ENCODE measurements at regions not wholly inside any gene's neighbourhood (a gene's known extent, or its start where the extent isn't known, plus 50 kb on each side); places are given as distances from the start of the nearest gene placed in this dataset.
A peak's percentile ranks its signal among the peaks of the same experiment; 100 is the strongest.

DNA sequence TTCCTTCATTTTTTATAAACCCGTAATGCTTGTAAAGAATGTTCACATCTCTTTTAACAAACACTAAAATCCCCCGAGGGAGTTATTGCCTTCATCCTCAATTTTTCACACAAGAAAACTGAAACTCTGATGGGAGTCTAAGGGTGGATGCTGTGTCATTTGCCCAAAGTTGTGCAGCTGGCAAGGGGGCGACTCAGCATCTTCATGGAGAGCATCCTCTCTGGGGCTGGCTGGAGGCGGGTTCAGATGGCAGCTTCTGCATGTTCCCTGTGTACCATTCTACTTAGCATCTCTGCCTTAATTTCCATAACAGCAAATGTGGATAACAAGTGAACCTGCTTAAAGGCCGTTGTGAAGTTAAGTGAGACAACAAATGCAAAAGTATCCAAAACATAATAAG lies 256.4 kb downstream of the IRS2 start:
- no peaks in the 10 kb centered on the region for H3K27me3 ChIP-seq (ENCODE audit: control insufficient read depth in 2 of 2, insufficient read depth in 2 of 2, low read length in 2 of 2)
- H3K4me3 ChIP-seq (ENCODE audit: low read length), result no peak overlapping the region
- Mint-ChIP-seq H3K4me1 (no peaks in the 10 kb centered on the region), H3K4me3 (no peak overlapping the region), H3K27ac (no peak overlapping the region), H3K36me3 (no peaks in the 10 kb centered on the region), H3K9me3 (peaks cover 0 to 2% (median 0%) of the 10 kb centered on the region in 11 donors), H3K27me3 (peaks cover 0 to 20% (median 10%) of the 10 kb centered on the region in 5 donors)
- CTCF ChIA-PET, result no interaction called here
- POLR2A ChIA-PET, result no interaction called here
- no peak for ATAC-seq
- no peaks in the 10 kb centered on the region for H3K4me1 ChIP-seq (ENCODE audit: control insufficient read depth in 2 of 2, insufficient read depth in 2 of 2, low read length in 2 of 2)
- intact Hi-C loops (cut with micrococcal nuclease), result no loop called here
- DNase-seq, result no peak
- no peak overlapping the region for H3K27ac ChIP-seq (ENCODE audit: low read depth, low read length)
- H3K9me3 ChIP-seq (ENCODE audit: control insufficient read depth in 2 of 3, low read length in 3 of 3), result no peaks in the 10 kb centered on the region
- no peaks in the 10 kb centered on the region for H3K36me3 ChIP-seq (ENCODE audit: control insufficient read depth in 2 of 3, insufficient read depth in 3 of 3, low read length in 3 of 3)

DNA sequence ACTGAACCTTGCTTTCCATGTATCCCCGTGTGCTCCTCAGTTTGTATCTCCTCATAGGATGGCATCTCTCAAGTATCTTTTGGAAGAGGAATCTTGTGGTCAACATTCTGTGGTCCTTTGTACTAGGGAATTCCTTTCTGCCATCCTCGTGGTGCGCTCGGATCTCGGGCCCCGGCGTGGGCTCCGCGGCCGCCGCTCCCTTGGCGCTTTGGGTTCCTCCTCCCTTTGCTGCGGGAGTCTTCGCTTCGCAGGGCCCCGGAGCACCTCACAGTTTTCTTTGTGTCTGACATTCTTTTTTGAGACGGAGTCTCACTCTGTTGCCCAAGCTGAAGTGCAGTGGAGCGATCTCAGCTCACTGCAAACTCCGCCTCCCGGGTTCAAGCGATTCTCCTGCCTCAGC lies 264.7 kb downstream of the IRS2 start:
- Histone ChIP-seq H3K9me3 (ENCODE audit: control insufficient read depth in 2 of 3, low read length in 3 of 3) (no peaks in the 10 kb centered on the region), H3K27me3 (ENCODE audit: control insufficient read depth in 2 of 2, insufficient read depth in 2 of 2, low read length in 2 of 2) (no peaks in the 10 kb centered on the region), H3K27ac (ENCODE audit: low read depth, low read length) (no peak overlapping the region), H3K4me1 (ENCODE audit: control insufficient read depth in 2 of 2, insufficient read depth in 2 of 2, low read length in 2 of 2) (no peaks in the 10 kb centered on the region), H3K4me3 (ENCODE audit: low read length) (no peak overlapping the region), H3K36me3 (ENCODE audit: control insufficient read depth in 2 of 3, insufficient read depth in 3 of 3, low read length in 3 of 3) (no peaks in the 10 kb centered on the region)
- Mint-ChIP-seq H3K9me3 (no peaks in the 10 kb centered on the region), H3K27me3 (peaks cover 0 to 9% (median 0%) of the 10 kb centered on the region in 5 donors), H3K4me3 (no peak overlapping the region), H3K27ac (no peak overlapping the region), H3K36me3 (no peaks in the 10 kb centered on the region), H3K4me1 (no peaks in the 10 kb centered on the region)
- POLR2A ChIA-PET, result no interaction called here
- intact Hi-C loops (cut with micrococcal nuclease), result no loop called here
- DNase-seq, result no peak
- no peak for ATAC-seq
- CTCF ChIA-PET, result no interaction called here

DNA sequence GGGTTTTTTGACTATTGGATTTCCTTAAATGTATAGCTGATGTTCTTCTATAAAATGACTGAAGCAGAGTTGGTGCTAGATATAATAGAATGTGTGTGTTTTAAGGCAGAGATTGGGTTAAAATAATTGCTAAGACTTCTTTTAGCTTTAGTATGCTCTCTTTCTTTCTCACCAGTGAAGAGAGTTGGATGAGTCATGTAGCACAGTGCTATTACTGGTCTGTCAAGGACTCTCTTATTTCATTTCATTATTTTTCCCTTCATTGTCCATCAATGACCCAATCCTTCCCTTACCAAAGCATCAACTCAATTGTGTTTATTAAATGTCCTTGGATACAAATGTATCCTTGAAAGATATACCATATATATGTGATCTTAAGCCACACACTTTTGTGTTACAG lies 268.9 kb downstream of the IRS2 start:
- peaks cover 0 to 4% (median 0%) of the 10 kb centered on the region in 7 donors for H3K4me1 Mint-ChIP-seq

DNA sequence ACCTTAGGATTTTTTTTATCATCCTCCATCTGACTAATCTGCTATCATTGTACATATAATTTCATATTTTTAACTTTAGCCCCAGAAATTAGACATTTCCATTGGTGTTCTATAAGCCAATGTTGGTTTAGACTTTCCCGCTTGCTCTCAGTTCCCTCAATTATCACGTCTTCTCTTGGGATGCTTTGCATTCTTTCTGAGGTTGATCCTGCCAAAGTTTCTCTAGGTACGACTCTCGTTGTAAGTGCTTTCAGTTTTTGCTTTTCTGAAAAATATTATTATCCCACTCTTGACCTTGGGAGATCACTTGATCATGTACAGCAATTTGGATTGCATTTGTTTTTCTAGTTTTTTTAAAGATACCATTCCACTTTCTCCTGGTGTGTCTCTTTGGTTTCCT lies 270.2 kb downstream of the IRS2 start:
- no peaks in the 10 kb centered on the region for H3K27me3 ChIP-seq (ENCODE audit: control insufficient read depth in 2 of 2, insufficient read depth in 2 of 2, low read length in 2 of 2)
- no peaks in the 10 kb centered on the region for H3K9me3 ChIP-seq (ENCODE audit: control insufficient read depth in 2 of 3, low read length in 3 of 3)
- H3K9me3 Mint-ChIP-seq, result peaks cover 0 to 2% (median 0%) of the 10 kb centered on the region in 11 donors
- DNase-seq (no peak), ATAC-seq (no peak)
- H3K4me1 Mint-ChIP-seq, result peaks cover 0 to 4% (median 0%) of the 10 kb centered on the region in 7 donors
- H3K36me3 Mint-ChIP-seq, result no peaks in the 10 kb centered on the region
- no peak overlapping the region for H3K27ac Mint-ChIP-seq
- H3K4me3 Mint-ChIP-seq, result no peak overlapping the region
- H3K4me1 ChIP-seq (ENCODE audit: control insufficient read depth in 2 of 2, insufficient read depth in 2 of 2, low read length in 2 of 2), result no peaks in the 10 kb centered on the region
- CTCF ChIA-PET, result no interaction called here
- POLR2A ChIA-PET, result no interaction called here
- intact Hi-C loops (cut with micrococcal nuclease), result no loop called here
- H3K27ac ChIP-seq (ENCODE audit: low read depth, low read length), result no peak overlapping the region
- H3K4me3 ChIP-seq (ENCODE audit: low read length), result no peak overlapping the region
- peaks cover 0 to 9% (median 2%) of the 10 kb centered on the region in 5 donors for H3K27me3 Mint-ChIP-seq
- H3K36me3 ChIP-seq (ENCODE audit: control insufficient read depth in 2 of 3, insufficient read depth in 3 of 3, low read length in 3 of 3), result no peaks in the 10 kb centered on the region

More for the DNA sequence above, 268.9 kb downstream of the IRS2 start:
- Histone ChIP-seq H3K4me1 (ENCODE audit: control insufficient read depth in 2 of 2, insufficient read depth in 2 of 2, low read length in 2 of 2) (no peaks in the 10 kb centered on the region), H3K27me3 (ENCODE audit: control insufficient read depth in 2 of 2, insufficient read depth in 2 of 2, low read length in 2 of 2) (no peaks in the 10 kb centered on the region), H3K27ac (ENCODE audit: low read depth, low read length) (no peak overlapping the region), H3K36me3 (ENCODE audit: control insufficient read depth in 2 of 3, insufficient read depth in 3 of 3, low read length in 3 of 3) (no peaks in the 10 kb centered on the region), H3K9me3 (ENCODE audit: control insufficient read depth in 2 of 3, low read length in 3 of 3) (no peaks in the 10 kb centered on the region), H3K4me3 (ENCODE audit: low read length) (no peak overlapping the region)
- H3K4me3 Mint-ChIP-seq, result no peak overlapping the region
- POLR2A ChIA-PET, result no interaction called here
- H3K9me3 Mint-ChIP-seq, result peaks cover 0 to 2% (median 0%) of the 10 kb centered on the region in 11 donors
- peaks cover 0 to 9% (median 0%) of the 10 kb centered on the region in 5 donors for H3K27me3 Mint-ChIP-seq
- CTCF ChIA-PET, result no interaction called here
- ATAC-seq (no peak), DNase-seq (no peak)
- no peak overlapping the region for H3K27ac Mint-ChIP-seq
- intact Hi-C loops (cut with micrococcal nuclease), result no loop called here
- H3K36me3 Mint-ChIP-seq, result no peaks in the 10 kb centered on the region

DNA sequence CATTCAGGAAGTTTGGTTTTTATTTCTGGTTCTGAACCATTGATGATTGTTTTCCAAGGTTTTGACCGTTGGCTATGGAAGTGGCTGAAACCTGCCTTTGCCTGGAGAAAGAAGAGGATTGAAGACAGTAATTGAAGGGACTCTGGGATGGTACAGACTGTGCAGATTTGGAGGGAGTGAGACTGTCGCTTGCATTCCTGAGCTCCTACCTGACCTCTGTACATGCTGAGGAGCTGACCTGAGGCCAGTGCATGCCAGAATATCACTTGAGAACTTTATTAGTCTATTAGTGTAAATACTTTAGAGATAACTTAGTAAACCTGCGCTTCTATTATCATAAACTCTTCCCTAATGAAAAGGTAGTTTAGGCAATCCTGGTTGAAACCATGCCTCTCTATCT lies 276.4 kb downstream of the IRS2 start:
- ATAC-seq, result no peak
- CTCF ChIA-PET, result no interaction called here

DNA sequence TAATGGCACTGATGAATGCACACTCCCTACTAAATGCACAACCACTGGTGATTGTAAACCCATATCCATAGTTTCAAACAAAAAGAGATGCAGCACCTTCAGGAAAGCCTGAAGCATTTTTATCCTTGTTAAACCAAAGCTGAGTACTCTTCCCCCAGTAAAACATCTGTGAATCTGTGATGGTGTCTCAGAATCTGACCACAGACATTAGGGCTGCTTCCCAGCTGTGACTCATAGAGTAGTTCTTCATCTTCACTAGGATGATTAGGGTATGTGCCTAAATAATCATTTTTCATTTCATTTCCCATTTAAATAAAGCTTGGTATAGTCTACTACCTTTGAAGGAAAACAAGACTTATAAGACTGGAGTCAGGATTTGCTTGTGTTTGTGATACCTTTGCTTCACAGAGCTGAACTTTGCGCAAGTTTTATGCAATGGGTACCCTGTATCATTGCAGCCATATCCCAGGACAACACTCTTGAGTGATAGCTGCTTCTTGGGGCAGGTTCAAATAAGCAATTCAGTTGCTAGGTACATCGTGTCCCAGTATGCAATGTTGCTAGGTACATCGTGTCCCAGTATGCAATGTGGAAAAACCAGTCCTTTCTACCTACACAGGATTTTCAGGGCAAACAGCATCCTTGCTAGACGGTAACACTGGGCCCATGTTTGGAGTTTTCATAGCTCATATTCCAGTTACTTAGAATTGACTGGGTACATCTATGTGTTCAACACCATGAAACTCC lies 277.1 kb downstream of the IRS2 start:
- Histone ChIP-seq H3K4me3 (ENCODE audit: low read length) (no peak overlapping the region), H3K9me3 (ENCODE audit: control insufficient read depth in 2 of 3, low read length in 3 of 3) (no peaks in the 10 kb centered on the region), H3K36me3 (ENCODE audit: control insufficient read depth in 2 of 3, insufficient read depth in 3 of 3, low read length in 3 of 3) (no peaks in the 10 kb centered on the region), H3K27ac (ENCODE audit: low read depth, low read length) (no peak overlapping the region), H3K4me1 (ENCODE audit: control insufficient read depth in 2 of 2, insufficient read depth in 2 of 2, low read length in 2 of 2) (no peaks in the 10 kb centered on the region), H3K27me3 (ENCODE audit: control insufficient read depth in 2 of 2, insufficient read depth in 2 of 2, low read length in 2 of 2) (no peaks in the 10 kb centered on the region)
- ATAC-seq (no peak), DNase-seq (no peak)
- H3K36me3 Mint-ChIP-seq, result peaks cover 0 to 7% (median 0%) of the 10 kb centered on the region in 5 donors
- H3K27me3 Mint-ChIP-seq, result peaks cover 0 to 31% (median 24%) of the 10 kb centered on the region in 5 donors
- ChIA-PET CTCF (no interaction called here), POLR2A (no interaction called here)
- H3K9me3 Mint-ChIP-seq, result peaks cover 2 to 10% (median 6%) of the 10 kb centered on the region in 11 donors
- peaks cover 0 to 4% (median 0%) of the 10 kb centered on the region in 7 donors for H3K4me1 Mint-ChIP-seq
- H3K27ac Mint-ChIP-seq, result no peak overlapping the region
- H3K4me3 Mint-ChIP-seq, result no peak overlapping the region
- intact Hi-C loops (cut with micrococcal nuclease), result no loop called here

More for the DNA sequence above, 276.4 kb downstream of the IRS2 start:
- H3K27ac Mint-ChIP-seq, result no peak overlapping the region
- POLR2A ChIA-PET, result no interaction called here
- DNase-seq, result no peak
- H3K4me1 Mint-ChIP-seq, result peaks cover 0 to 4% (median 0%) of the 10 kb centered on the region in 7 donors
- Histone ChIP-seq H3K4me1 (ENCODE audit: control insufficient read depth in 2 of 2, insufficient read depth in 2 of 2, low read length in 2 of 2) (no peaks in the 10 kb centered on the region), H3K4me3 (ENCODE audit: low read length) (no peak overlapping the region), H3K27ac (ENCODE audit: low read depth, low read length) (no peak overlapping the region), H3K36me3 (ENCODE audit: control insufficient read depth in 2 of 3, insufficient read depth in 3 of 3, low read length in 3 of 3) (no peaks in the 10 kb centered on the region), H3K27me3 (ENCODE audit: control insufficient read depth in 2 of 2, insufficient read depth in 2 of 2, low read length in 2 of 2) (no peaks in the 10 kb centered on the region), H3K9me3 (ENCODE audit: control insufficient read depth in 2 of 3, low read length in 3 of 3) (no peaks in the 10 kb centered on the region)
- peaks cover 2 to 10% (median 5%) of the 10 kb centered on the region in 11 donors for H3K9me3 Mint-ChIP-seq
- no peak overlapping the region for H3K4me3 Mint-ChIP-seq
- intact Hi-C loops (cut with micrococcal nuclease), result no loop called here
- peaks cover 0 to 29% (median 23%) of the 10 kb centered on the region in 5 donors for H3K27me3 Mint-ChIP-seq
- H3K36me3 Mint-ChIP-seq, result peaks cover 0 to 6% (median 0%) of the 10 kb centered on the region in 5 donors

DNA sequence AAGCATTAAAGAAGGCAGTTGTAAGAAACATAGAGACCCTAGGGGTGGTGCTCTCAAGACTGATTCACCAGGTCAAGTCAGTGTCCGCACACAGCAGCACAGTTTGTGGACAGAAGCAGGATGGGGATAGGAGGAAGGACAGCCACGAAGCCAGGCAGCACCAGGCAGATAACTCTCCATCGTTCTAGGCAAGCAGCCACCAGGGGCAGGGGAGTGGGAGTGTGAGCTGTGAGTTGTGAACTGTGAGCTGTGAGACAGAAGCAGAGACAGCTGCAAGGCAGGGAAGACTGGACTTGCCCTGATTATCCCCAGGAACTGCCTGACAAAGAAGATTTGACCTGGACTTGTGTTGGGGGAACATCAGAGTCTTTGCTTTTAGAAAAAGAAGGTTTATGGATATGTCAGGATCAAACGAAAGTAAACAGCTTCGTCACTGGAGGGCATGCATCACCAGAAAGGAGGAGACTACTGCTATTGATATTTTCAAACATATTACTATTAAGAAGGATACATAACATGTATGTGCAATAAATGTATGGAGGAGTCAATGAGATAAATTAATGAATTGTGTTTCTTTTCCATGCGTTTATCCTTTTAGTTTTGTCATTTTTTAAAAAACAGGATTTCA lies 286.1 kb downstream of the IRS2 start:
- POLR2A ChIA-PET, result no interaction called here
- no peak overlapping the region for H3K27ac ChIP-seq (ENCODE audit: low read depth, low read length)
- no peaks in the 10 kb centered on the region for H3K36me3 ChIP-seq (ENCODE audit: control insufficient read depth in 2 of 3, insufficient read depth in 3 of 3, low read length in 3 of 3)
- no peaks in the 10 kb centered on the region for H3K4me1 ChIP-seq (ENCODE audit: control insufficient read depth in 2 of 2, insufficient read depth in 2 of 2, low read length in 2 of 2)
- Mint-ChIP-seq H3K9me3 (peaks cover 0 to 13% (median 5%) of the 10 kb centered on the region in 11 donors), H3K27me3 (peaks cover 0 to 21% (median 10%) of the 10 kb centered on the region in 5 donors), H3K27ac (peak overlapping the region in 1 of 9 donors; percentile 39), H3K4me1 (no peaks in the 10 kb centered on the region), H3K36me3 (peaks cover 0 to 10% (median 0%) of the 10 kb centered on the region in 5 donors), H3K4me3 (no peak overlapping the region)
- H3K9me3 ChIP-seq (ENCODE audit: control insufficient read depth in 2 of 3, low read length in 3 of 3), result no peaks in the 10 kb centered on the region
- H3K27me3 ChIP-seq (ENCODE audit: control insufficient read depth in 2 of 2, insufficient read depth in 2 of 2, low read length in 2 of 2), result no peaks in the 10 kb centered on the region
- DNase-seq (no peak), ATAC-seq (no peak)
- H3K4me3 ChIP-seq (ENCODE audit: low read length), result no peak overlapping the region
- intact Hi-C loops (cut with micrococcal nuclease), result no loop called here
- CTCF ChIA-PET, result no interaction called here

All from naive thymus-derived CD4-positive, alpha-beta T cell (primary cell).